Choroid plexus epithelial cell (primary cell): ENCODE measurements at regions not wholly inside any gene's neighbourhood (a gene's known extent, or its start where the extent isn't known, plus 50 kb on each side); places are given as distances from the start of the nearest gene placed in this dataset.

Experiments used
- DNase-seq: peaks from one replicate; pipeline ENCODE4 v3.0.0-alpha.2; 2010; ENCODE audit warnings: low read depth
- H3K4me3 ChIP-seq: 2 replicates; pipeline ENCODE4 v1.5.1; 2011; ENCODE audit warnings: low read depth, mild to moderate bottlenecking, control low read depth, low read length, moderate library complexity
- CTCF ChIP-seq: conservative IDR thresholded peaks from 2 replicates; pipeline ENCODE4 v1.5.1; 2011; ENCODE audit warnings: low read depth, mild to moderate bottlenecking, control low read depth, inconsistent platforms, low read length, moderate library complexity

- no peak for DNase-seq
- no peak overlapping the region for H3K4me3 ChIP-seq
- TF ChIP-seq CTCF = no peak
Observed at GRCh38 chr1:80666073-80666472, 1134.7 kb upstream of the ADGRL2 start.

- TF ChIP-seq CTCF = no peak
- H3K4me3 ChIP-seq = no peak overlapping the region
- DNase-seq = no peak
Observed at GRCh38 chr1:80659161-80659560, 1141.6 kb upstream of the ADGRL2 start.

GRCh38 chr1:80657707-80658106 lies 1143.0 kb upstream of the ADGRL2 start:
- TF ChIP-seq CTCF = no peak
- no peak overlapping the region for H3K4me3 ChIP-seq
- no peak for DNase-seq

GRCh38 chr1:80657044-80657643 lies 1143.6 kb upstream of the ADGRL2 start:
- no peak for TF ChIP-seq CTCF
- DNase-seq = no peak
- no peak overlapping the region for H3K4me3 ChIP-seq

- no peak overlapping the region for H3K4me3 ChIP-seq
- no peak for TF ChIP-seq CTCF
- peak; percentile 2 for DNase-seq
Observed at GRCh38 chr1:80656641-80657040, 1144.1 kb upstream of the ADGRL2 start.

GRCh38 chr1:80656014-80656636 lies 1144.6 kb upstream of the ADGRL2 start:
- TF ChIP-seq CTCF = peak; percentile 34
- H3K4me3 ChIP-seq = no peak overlapping the region
- peak; percentile 10 for DNase-seq

- no peak for DNase-seq
- H3K4me3 ChIP-seq = no peak overlapping the region
- no peak for TF ChIP-seq CTCF
Observed at GRCh38 chr1:80646053-80646452, 1154.7 kb upstream of the ADGRL2 start.
